GM18909 (cell line): ENCODE measurements at regions not wholly inside any gene's neighbourhood (a gene's known extent, or its start where the extent isn't known, plus 50 kb on each side); places are given as distances from the start of the nearest gene placed in this dataset.
"Not testable (repeated sequence)": the region's sequence is repeated elsewhere in the genome, so short reads cannot be mapped to it uniquely, and the experiment has no call there.

Source experiments
- ATAC-seq: cut with Tn5 transposase; IDR thresholded peaks from one replicate; pipeline ENCODE4 v1.9.1; 2021; ENCODE audit warnings: mild to moderate bottlenecking; ENCODE audit not compliant: unreplicated experiment, poor library complexity

- ATAC-seq, result no peak
Measured at GRCh38 chr6:74549746-74550145, 656.1 kb downstream of the COL12A1 start.

DNA sequence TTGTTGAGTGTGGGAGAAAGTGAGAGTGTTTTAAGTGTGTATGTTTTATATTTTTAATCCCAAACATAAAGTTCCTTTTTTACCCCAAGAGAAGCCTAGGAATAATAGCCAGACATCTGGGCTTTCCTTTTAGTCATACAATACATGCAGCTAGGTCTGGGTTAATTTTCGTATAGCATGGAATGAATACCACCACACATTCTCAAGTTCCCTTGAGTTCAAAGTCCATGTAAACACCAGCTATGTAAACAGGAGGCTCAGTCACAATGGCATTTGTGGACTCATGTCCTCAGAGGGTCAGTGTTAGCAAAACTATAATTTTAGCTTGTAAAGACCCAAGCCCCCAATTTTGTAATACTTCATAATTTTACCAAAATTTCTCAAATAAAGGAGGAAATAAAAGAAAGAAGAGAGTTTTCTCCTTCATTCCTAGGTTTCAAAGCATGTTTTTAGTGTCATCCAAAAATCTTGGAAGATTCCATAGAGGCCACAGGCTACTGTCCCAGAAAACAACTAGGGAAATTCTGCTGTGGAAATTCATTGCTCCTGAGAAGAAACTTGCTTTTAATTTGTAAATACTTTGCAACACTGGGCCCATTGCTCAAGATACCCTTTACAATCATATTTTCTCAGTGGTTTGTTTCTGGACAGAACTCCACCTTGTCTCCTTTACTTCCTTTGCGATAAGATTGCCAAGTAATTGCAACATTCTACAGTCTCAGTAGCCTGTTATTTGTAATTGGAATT lies 671.2 kb downstream of the COL12A1 start:
- no peak for ATAC-seq

GRCh38 chr6:74519163-74519562 lies 686.7 kb downstream of the COL12A1 start:
- ATAC-seq, result no peak

- ATAC-seq, result no peak
Measured at GRCh38 chr6:74518035-74518434, 687.8 kb downstream of the COL12A1 start.

- no peak for ATAC-seq
Measured at GRCh38 chr6:74510878-74511277, 695.0 kb downstream of the COL12A1 start.

- no peak for ATAC-seq
Measured at GRCh38 chr6:74507649-74508048, 698.2 kb downstream of the COL12A1 start.

- ATAC-seq, result no peak
Measured at GRCh38 chr6:74505391-74505790, 700.5 kb downstream of the COL12A1 start.

- no peak for ATAC-seq
Measured at GRCh38 chr6:74504941-74505340, 700.9 kb downstream of the COL12A1 start.

GRCh38 chr6:74492587-74492986 lies 713.3 kb downstream of the COL12A1 start:
- no peak for ATAC-seq

- peak; percentile 75 for ATAC-seq
Measured at GRCh38 chr6:74491844-74492374, 713.9 kb downstream of the COL12A1 start.

- not testable (repeated sequence) for ATAC-seq
Measured at GRCh38 chr6:74488726-74489125, 717.1 kb downstream of the COL12A1 start.

GRCh38 chr6:74482180-74482579 lies 723.7 kb downstream of the COL12A1 start:
- no peak for ATAC-seq

DNA sequence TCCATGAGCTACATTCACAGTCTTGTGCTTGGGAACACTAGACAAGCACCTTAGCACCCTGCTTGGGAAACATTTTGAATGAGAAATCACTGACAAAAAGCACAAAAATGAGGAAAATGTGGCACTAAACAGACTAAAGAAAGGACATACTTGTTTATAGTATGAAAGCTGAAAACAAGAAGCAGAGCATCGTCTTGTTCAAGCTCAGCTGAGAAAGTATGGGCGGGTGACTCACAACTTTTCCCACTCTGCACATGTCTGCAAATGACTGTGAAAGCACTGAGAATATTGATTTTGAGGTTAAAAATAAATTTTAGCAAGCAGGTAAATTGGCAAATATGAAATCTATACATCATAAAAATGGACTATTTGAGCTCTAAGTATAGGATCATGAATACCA lies 725.3 kb downstream of the COL12A1 start:
- ATAC-seq, result no peak

DNA sequence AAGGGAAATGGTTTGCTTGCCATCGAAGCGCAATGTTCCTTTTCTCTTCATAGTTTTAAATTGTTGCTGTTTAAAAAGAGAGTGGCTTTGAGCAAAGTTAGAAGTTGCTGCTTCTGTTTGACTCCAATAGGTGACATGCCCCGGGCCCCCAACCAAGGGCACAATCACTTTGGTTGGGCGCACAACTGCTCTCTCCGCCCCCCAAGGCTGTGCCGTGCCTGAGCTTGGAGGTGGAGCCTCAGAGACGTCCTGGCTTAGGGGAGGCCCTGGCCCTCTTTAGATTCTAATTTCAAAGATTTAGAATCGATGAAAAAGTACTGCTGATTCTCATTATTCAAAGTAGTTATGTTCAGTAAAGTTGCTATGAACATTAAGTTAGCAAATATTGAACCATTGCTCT lies 725.9 kb downstream of the COL12A1 start:
- ATAC-seq, result no peak

DNA sequence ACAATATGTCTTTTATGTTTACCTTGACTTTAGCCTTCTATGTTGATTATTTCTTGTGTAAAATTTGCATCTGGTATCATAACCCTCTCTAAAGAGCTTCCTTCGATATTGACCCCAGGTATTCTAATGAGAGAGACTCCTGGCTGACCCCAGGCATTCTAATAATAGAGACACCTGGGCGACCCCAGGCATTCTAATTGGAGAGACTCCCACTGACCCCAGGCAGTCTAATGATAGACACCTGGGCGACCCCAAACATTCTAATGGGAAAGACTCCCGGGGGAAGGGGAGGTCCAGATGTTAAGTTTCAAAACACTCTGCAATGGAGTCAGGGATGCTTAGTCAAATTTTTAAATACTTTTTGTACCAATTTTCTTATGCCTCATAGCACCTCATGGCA lies 726.4 kb downstream of the COL12A1 start:
- no peak for ATAC-seq

GRCh38 chr6:74474046-74474445 lies 731.8 kb downstream of the COL12A1 start:
- ATAC-seq, result not testable (repeated sequence)

DNA sequence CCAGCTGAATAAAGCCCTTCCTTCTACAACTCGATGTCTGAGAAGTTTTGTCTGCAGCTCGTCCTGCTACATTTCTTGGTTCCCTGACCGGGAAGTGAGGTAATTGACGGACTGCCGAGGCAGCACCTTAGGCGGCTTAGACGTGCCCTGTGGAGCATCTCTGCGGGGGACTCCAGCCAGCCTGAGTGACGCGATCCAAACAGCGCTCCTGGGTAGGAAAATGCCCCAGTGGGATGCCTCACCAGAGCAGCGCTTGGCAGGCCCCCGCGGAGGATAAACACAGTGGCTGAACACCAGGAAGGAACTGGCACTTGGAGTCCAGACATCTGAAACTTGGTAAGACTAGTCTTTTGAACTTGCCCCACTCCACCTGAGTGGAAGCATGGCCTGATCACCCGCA lies 737.3 kb downstream of the COL12A1 start:
- ATAC-seq, result not testable (repeated sequence)

- peak; percentile 73 for ATAC-seq
Measured at GRCh38 chr6:74467533-74468215, 738.2 kb downstream of the COL12A1 start.

- no peak for ATAC-seq
Measured at GRCh38 chr6:74466572-74466971, 739.3 kb downstream of the COL12A1 start.

DNA sequence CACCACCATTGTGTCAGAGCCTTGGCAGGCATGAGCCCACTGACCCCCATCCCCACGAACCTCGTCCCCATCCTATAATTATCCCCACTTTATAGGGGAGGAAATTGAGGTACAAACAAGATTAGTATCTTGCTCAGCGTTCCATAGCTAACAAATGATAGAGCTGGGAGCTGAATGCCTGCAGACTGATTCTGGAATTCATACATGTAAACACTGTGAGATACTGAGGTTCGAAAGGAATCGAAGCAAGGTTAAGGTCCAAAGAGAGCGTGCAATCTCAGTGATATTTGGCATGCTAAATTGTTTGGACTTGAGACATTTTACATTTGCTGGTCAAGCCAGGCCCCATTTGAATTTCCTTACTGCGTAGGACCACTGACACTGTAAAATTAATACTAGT lies 746.6 kb downstream of the COL12A1 start:
- no peak for ATAC-seq

- ATAC-seq, result no peak
Measured at GRCh38 chr6:74458536-74458935, 747.3 kb downstream of the COL12A1 start.

DNA sequence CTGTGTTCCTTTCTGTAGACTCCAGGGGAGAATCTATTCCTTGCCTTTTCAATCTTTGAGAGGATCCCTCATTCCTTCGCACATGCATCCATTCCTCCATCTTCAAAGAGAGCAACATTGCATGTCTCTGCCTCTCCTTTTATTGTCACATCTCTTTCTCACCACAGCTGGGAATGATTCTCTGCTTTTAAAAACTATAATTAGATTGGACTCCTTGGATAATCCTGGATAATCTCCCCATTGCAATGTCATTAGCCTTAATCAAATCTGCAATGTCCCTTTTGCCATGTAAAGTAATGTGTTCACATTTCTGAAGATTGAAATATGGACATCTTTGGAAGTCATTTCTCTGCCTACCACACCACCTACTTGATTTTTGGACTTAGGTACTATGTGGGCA lies 750.1 kb downstream of the COL12A1 start:
- ATAC-seq, result no peak
